NT2/D1 (cell line): ENCODE measurements at regions not wholly inside any gene's neighbourhood (a gene's known extent, or its start where the extent isn't known, plus 50 kb on each side); places are given as distances from the start of the nearest gene placed in this dataset.

Source experiments
- DNase-seq: peaks from one replicate; pipeline ENCODE4 v3.0.0-alpha.2; 2011; ENCODE audit warnings: low read depth, low spot score
- H3K27me3 ChIP-seq: 2 replicates; pipeline ENCODE4 v1.6.0; 2011; ENCODE audit warnings: mild to moderate bottlenecking; ENCODE audit not compliant: insufficient read length, insufficient read depth
- H3K36me3 ChIP-seq: 2 replicates; pipeline ENCODE4 v1.6.1; 2011; ENCODE audit warnings: mild to moderate bottlenecking, low read length, mixed read lengths; ENCODE audit not compliant: insufficient read depth, insufficient read length
- H3K4me1 ChIP-seq: 2 replicates; pipeline ENCODE4 v1.5.1; 2011; ENCODE audit not compliant: insufficient read depth, insufficient read length
- H3K4me3 ChIP-seq: 2 replicates; pipeline ENCODE4 v1.5.1; 2011; ENCODE audit warnings: low read depth; ENCODE audit not compliant: insufficient read length
- H3K9ac ChIP-seq: 2 replicates; pipeline ENCODE4 v1.6.0; 2011; ENCODE audit warnings: low read depth; ENCODE audit not compliant: insufficient read length
- H3K9me3 ChIP-seq: 2 replicates; pipeline ENCODE4 v1.5.1; 2011; ENCODE audit warnings: mild to moderate bottlenecking, low read length; ENCODE audit not compliant: insufficient read depth
- SUZ12 ChIP-seq: IDR thresholded peaks from 2 replicates; pipeline ENCODE4 v1.6.1; 2011; ENCODE audit not compliant: insufficient read length, insufficient read depth; ENCODE audit errors: extremely low read depth
- YY1 ChIP-seq: IDR thresholded peaks from 2 replicates; pipeline ENCODE4 v1.6.1; 2011; ENCODE audit not compliant: insufficient read length, insufficient read depth
- ZNF274 ChIP-seq: IDR thresholded peaks from 2 replicates; pipeline ENCODE4 v1.6.1; 2011; ENCODE audit warnings: mild to moderate bottlenecking, low read depth, low read length

GRCh38 chr18:4831127-4831526 lies 365.9 kb downstream of the AKAIN1 start:
- H3K9me3 ChIP-seq, result no peaks in the 10 kb centered on the region
- no peaks in the 10 kb centered on the region for H3K4me1 ChIP-seq
- H3K4me3 ChIP-seq, result no peak overlapping the region
- no peak for DNase-seq
- H3K27me3 ChIP-seq, result no peaks in the 10 kb centered on the region
- TF ChIP-seq ZNF274 (no peak), YY1 (no peak), SUZ12 (no peak)
- H3K36me3 ChIP-seq, result no peaks in the 10 kb centered on the region
- no peak overlapping the region for H3K9ac ChIP-seq

- no peaks in the 10 kb centered on the region for H3K27me3 ChIP-seq
These were observed 368.0 kb upstream of the DLGAP1 start for GRCh38 chr18:4823091-4823490.

GRCh38 chr18:4821801-4822200 lies 366.7 kb upstream of the DLGAP1 start:
- Histone ChIP-seq H3K36me3 (no peaks in the 10 kb centered on the region), H3K9ac (no peak overlapping the region), H3K27me3 (no peaks in the 10 kb centered on the region), H3K4me3 (no peak overlapping the region), H3K9me3 (no peaks in the 10 kb centered on the region), H3K4me1 (no peaks in the 10 kb centered on the region)
- TF ChIP-seq ZNF274, result no peak
- TF ChIP-seq YY1, result no peak
- TF ChIP-seq SUZ12, result no peak
- no peak for DNase-seq

More at GRCh38 chr18:4823091-4823490, 368.0 kb upstream of the DLGAP1 start:
- no peak for DNase-seq
- Histone ChIP-seq H3K36me3 (no peaks in the 10 kb centered on the region), H3K4me1 (no peaks in the 10 kb centered on the region), H3K9me3 (no peaks in the 10 kb centered on the region), H3K9ac (no peak overlapping the region), H3K4me3 (no peak overlapping the region)
- TF ChIP-seq YY1, result no peak

GRCh38 chr18:4817665-4818064 lies 362.6 kb upstream of the DLGAP1 start:
- no peaks in the 10 kb centered on the region for H3K4me1 ChIP-seq
- H3K27me3 ChIP-seq, result no peaks in the 10 kb centered on the region
- H3K36me3 ChIP-seq, result no peaks in the 10 kb centered on the region
- H3K9me3 ChIP-seq, result no peaks in the 10 kb centered on the region
- TF ChIP-seq YY1 (no peak), SUZ12 (no peak), ZNF274 (no peak)
- no peak overlapping the region for H3K4me3 ChIP-seq
- no peak for DNase-seq
- no peak overlapping the region for H3K9ac ChIP-seq

GRCh38 chr18:4813708-4814107 lies 358.6 kb upstream of the DLGAP1 start:
- Histone ChIP-seq H3K27me3 (no peaks in the 10 kb centered on the region), H3K9me3 (no peaks in the 10 kb centered on the region), H3K9ac (no peak overlapping the region), H3K36me3 (no peaks in the 10 kb centered on the region), H3K4me1 (no peaks in the 10 kb centered on the region), H3K4me3 (no peak overlapping the region)
- DNase-seq, result no peak
- no peak for TF ChIP-seq ZNF274
- TF ChIP-seq SUZ12, result no peak
- TF ChIP-seq YY1, result no peak

- no peak for DNase-seq
- no peaks in the 10 kb centered on the region for H3K4me1 ChIP-seq
- H3K27me3 ChIP-seq, result no peaks in the 10 kb centered on the region
- H3K4me3 ChIP-seq, result no peak overlapping the region
- TF ChIP-seq ZNF274 (no peak), YY1 (no peak), SUZ12 (no peak)
- H3K9ac ChIP-seq, result no peak overlapping the region
- H3K36me3 ChIP-seq, result no peaks in the 10 kb centered on the region
- no peaks in the 10 kb centered on the region for H3K9me3 ChIP-seq
These were observed 353.8 kb upstream of the DLGAP1 start for GRCh38 chr18:4808891-4809290.

GRCh38 chr18:4807604-4808293 lies 352.6 kb upstream of the DLGAP1 start:
- TF ChIP-seq SUZ12 (no peak), YY1 (no peak), ZNF274 (no peak)
- DNase-seq, result no peak
- Histone ChIP-seq H3K4me1 (no peaks in the 10 kb centered on the region), H3K36me3 (no peaks in the 10 kb centered on the region), H3K27me3 (no peaks in the 10 kb centered on the region), H3K4me3 (no peak overlapping the region), H3K9me3 (no peaks in the 10 kb centered on the region), H3K9ac (no peak overlapping the region)

GRCh38 chr18:4806331-4806730 lies 351.2 kb upstream of the DLGAP1 start:
- no peaks in the 10 kb centered on the region for H3K36me3 ChIP-seq
- H3K4me3 ChIP-seq, result no peak overlapping the region
- no peak for DNase-seq
- no peak for TF ChIP-seq SUZ12
- no peak for TF ChIP-seq ZNF274
- no peak for TF ChIP-seq YY1
- H3K4me1 ChIP-seq, result no peaks in the 10 kb centered on the region
- H3K9ac ChIP-seq, result no peak overlapping the region
- H3K27me3 ChIP-seq, result no peaks in the 10 kb centered on the region
- H3K9me3 ChIP-seq, result no peaks in the 10 kb centered on the region
